ENCODE measurements at regions not wholly inside any gene's neighbourhood (a gene's known extent, or its start where the extent isn't known, plus 50 kb on each side); places are given as distances from the start of the nearest gene placed in this dataset.

- TF ChIP-seq, protein P1, sequence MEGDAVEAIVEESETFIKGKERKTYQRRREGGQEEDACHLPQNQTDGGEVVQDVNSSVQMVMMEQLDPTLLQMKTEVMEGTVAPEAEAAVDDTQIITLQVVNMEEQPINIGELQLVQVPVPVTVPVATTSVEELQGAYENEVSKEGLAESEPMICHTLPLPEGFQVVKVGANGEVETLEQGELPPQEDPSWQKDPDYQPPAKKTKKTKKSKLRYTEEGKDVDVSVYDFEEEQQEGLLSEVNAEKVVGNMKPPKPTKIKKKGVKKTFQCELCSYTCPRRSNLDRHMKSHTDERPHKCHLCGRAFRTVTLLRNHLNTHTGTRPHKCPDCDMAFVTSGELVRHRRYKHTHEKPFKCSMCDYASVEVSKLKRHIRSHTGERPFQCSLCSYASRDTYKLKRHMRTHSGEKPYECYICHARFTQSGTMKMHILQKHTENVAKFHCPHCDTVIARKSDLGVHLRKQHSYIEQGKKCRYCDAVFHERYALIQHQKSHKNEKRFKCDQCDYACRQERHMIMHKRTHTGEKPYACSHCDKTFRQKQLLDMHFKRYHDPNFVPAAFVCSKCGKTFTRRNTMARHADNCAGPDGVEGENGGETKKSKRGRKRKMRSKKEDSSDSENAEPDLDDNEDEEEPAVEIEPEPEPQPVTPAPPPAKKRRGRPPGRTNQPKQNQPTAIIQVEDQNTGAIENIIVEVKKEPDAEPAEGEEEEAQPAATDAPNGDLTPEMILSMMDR (IDR thresholded peaks at IDR 0.05), result no peak
- no peak for TF ChIP-seq POLR2AphosphoS5 (IDR thresholded peaks at IDR 0.05)
Observed at GRCh38 chr4:110266136-110266535, 67.7 kb upstream of the ELOVL6 start.
